NCI-H82 (cell line): ENCODE measurements at regions not wholly inside any gene's neighbourhood (a gene's known extent, or its start where the extent isn't known, plus 50 kb on each side); places are given as distances from the start of the nearest gene placed in this dataset.
"Not testable (repeated sequence)": the region's sequence is repeated elsewhere in the genome, so short reads cannot be mapped to it uniquely, and the experiment has no call there.

Source experiments
- DNase-seq: peaks from one replicate; lab custom pipeline; 2025; lab: John Stamatoyannopoulos, UW

GRCh38 chr5:167402671-167403070 is 888.8 kb upstream of the WWC1 start:
- no peak for DNase-seq

GRCh38 chr5:167406513-167406912 is 884.9 kb upstream of the WWC1 start:
- no peak for DNase-seq

- no peak for DNase-seq
These were observed 878.9 kb upstream of the WWC1 start for GRCh38 chr5:167412556-167412955.

GRCh38 chr5:167413506-167413905 is 877.9 kb upstream of the WWC1 start:
- DNase-seq, result no peak

- DNase-seq, result no peak
These were observed 876.8 kb upstream of the WWC1 start for GRCh38 chr5:167414611-167415010.

GRCh38 chr5:167415779-167416746 is 875.4 kb upstream of the WWC1 start:
- peak; percentile 81 for DNase-seq

GRCh38 chr5:167417662-167418061 is 873.8 kb upstream of the WWC1 start:
- DNase-seq, result no peak

- no peak for DNase-seq
These were observed 866.3 kb upstream of the WWC1 start for GRCh38 chr5:167425161-167425560.

- DNase-seq, result no peak
These were observed 864.9 kb upstream of the WWC1 start for GRCh38 chr5:167426501-167426900.

GRCh38 chr5:167427641-167428040 is 863.8 kb upstream of the WWC1 start:
- not testable (repeated sequence) for DNase-seq

- peak; percentile 53 for DNase-seq
These were observed 850.6 kb upstream of the WWC1 start for GRCh38 chr5:167440846-167441245.

GRCh38 chr5:167442922-167443321 is 848.5 kb upstream of the WWC1 start:
- no peak for DNase-seq

- peak; percentile 1 for DNase-seq
These were observed 843.7 kb upstream of the WWC1 start for GRCh38 chr5:167447466-167448375.

GRCh38 chr5:167448376-167448775 is 843.1 kb upstream of the WWC1 start:
- no peak for DNase-seq

GRCh38 chr5:167451076-167451475 is 840.4 kb upstream of the WWC1 start:
- DNase-seq, result no peak

GRCh38 chr5:167452136-167452535 is 839.3 kb upstream of the WWC1 start:
- no peak for DNase-seq

- DNase-seq, result no peak
These were observed 838.0 kb upstream of the WWC1 start for GRCh38 chr5:167453246-167454030.

GRCh38 chr5:167458412-167458811 is 833.0 kb upstream of the WWC1 start:
- no peak for DNase-seq

- DNase-seq, result no peak
These were observed 830.9 kb upstream of the WWC1 start for GRCh38 chr5:167460449-167461020.

GRCh38 chr5:167463939-167464338 is 827.5 kb upstream of the WWC1 start:
- no peak for DNase-seq

- peak; percentile 4 for DNase-seq
These were observed 824.5 kb upstream of the WWC1 start for GRCh38 chr5:167466992-167467391.
